ENCODE measurements at regions not wholly inside any gene's neighbourhood (a gene's known extent, or its start where the extent isn't known, plus 50 kb on each side); places are given as distances from the start of the nearest gene placed in this dataset.

DNA sequence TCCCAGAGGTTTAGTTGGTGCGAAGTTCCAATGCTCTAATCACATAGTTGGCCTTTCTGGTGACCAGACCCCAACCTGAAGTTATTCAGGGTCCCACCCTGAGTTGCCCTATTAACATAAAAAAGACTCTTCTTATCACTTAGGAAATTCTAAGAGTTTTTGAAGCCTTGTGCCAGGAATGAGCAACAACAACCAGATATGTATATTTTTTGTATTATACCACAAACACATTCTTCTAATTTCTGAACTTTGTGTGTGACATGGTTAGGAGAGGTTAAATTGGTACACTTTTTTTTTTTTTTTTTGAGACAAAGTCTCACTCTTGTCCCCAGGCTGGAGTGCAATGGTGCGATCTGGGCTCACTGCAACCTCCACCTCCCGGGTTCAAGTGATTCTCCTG, 320.4 kb upstream of the PDE3A start:
- TF ChIP-seq ARNTL (CRISPR knock-in tag; IDR thresholded peaks at IDR 0.05; ENCODE audit: borderline replicate concordance, low read depth) (no peak), ZFP30 (CRISPR knock-in tag; IDR thresholded peaks at IDR 0.05) (no peak), RARB (CRISPR knock-in tag; IDR thresholded peaks at IDR 0.05) (no peak), TCF4 (CRISPR knock-in tag; IDR thresholded peaks at IDR 0.05; ENCODE audit: borderline replicate concordance) (no peak), CSDC2 (CRISPR knock-in tag; IDR thresholded peaks at IDR 0.05) (no peak)
- TF ChIP-seq, protein P1, sequence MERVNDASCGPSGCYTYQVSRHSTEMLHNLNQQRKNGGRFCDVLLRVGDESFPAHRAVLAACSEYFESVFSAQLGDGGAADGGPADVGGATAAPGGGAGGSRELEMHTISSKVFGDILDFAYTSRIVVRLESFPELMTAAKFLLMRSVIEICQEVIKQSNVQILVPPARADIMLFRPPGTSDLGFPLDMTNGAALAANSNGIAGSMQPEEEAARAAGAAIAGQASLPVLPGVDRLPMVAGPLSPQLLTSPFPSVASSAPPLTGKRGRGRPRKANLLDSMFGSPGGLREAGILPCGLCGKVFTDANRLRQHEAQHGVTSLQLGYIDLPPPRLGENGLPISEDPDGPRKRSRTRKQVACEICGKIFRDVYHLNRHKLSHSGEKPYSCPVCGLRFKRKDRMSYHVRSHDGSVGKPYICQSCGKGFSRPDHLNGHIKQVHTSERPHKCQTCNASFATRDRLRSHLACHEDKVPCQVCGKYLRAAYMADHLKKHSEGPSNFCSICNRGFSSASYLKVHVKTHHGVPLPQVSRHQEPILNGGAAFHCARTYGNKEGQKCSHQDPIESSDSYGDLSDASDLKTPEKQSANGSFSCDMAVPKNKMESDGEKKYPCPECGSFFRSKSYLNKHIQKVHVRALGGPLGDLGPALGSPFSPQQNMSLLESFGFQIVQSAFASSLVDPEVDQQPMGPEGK (CRISPR knock-in tag; IDR thresholded peaks at IDR 0.05; ENCODE audit: borderline replicate concordance) = no peak

Measured in SK-N-SH treated with all-trans-retinoic acid at 6 μM for 48 hours (cell line).